ENCODE measurements at regions not wholly inside any gene's neighbourhood (a gene's known extent, or its start where the extent isn't known, plus 50 kb on each side); places are given as distances from the start of the nearest gene placed in this dataset.

DNA sequence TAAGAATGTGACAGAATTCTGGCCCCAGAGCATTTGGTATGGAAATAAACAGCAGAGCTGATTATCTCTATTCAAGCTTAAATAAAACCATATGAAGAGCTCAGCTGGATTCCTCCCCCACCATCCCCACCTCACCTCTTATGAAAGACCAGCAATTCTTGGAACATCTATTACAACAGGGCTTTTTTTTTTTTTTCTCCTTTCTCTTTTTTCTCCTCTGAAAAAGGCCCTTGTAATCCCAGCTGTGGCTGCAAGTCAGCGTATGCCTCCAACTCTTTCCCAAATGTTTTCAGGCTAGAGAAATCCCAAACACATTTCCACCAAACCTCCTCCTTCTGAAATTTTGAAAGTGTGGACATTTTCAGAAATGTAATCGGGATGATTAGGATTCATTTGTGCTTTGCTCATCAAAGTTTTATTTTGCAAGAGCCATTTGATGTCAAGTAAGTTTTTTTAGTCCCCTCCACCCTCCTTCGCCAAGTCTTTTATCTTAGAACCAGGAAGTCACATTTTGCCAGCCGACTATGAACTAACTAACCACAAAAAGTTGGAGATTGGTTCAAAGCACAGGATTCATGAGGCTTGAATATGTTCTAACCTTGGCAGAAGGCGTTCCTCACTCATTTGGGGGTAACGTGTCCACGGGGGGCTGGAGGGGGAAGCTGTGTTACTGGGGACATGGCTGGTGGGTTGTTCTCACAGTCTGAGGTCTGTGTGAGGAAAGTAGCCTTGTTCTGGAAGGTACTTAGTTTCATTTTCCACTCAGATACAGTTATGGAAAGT, 142.0 kb upstream of the PDZRN3 start:
- 33 to 37% methylated on average over 7 of the region's 7 CpGs for WGBS, 2 donors
- Histone ChIP-seq H3K27ac (ENCODE audit: low read depth in 1 of 2, low read length in 1 of 2) (peak overlapping the region in 1 of 2 donors; percentile 76), H3K27me3 (ENCODE audit: control insufficient read depth in 3 of 3, insufficient read depth in 3 of 3, low read length in 2 of 3) (no peaks in the 10 kb centered on the region), H3K4me3 (no peak overlapping the region), H3K9ac (ENCODE audit: insufficient read depth in 1 of 2, low read length in 2 of 2) (peak overlapping the region in 1 of 2 donors; percentile 85), H3K4me1 (ENCODE audit: control insufficient read depth in 5 of 5, insufficient read depth in 5 of 5, low read length in 5 of 5) (peaks cover 0 to 32% (median 14%) of the 10 kb centered on the region in 5 donors), H3K9me3 (ENCODE audit: control insufficient read depth in 4 of 4, insufficient read depth in 3 of 4, low read length in 3 of 4) (peaks cover 0 to 4% (median 0%) of the 10 kb centered on the region in 4 donors), H3K36me3 (ENCODE audit: control insufficient read depth in 4 of 4, insufficient read depth in 4 of 4, low read length in 4 of 4) (no peaks in the 10 kb centered on the region)
- TF ChIP-seq, protein P1, sequence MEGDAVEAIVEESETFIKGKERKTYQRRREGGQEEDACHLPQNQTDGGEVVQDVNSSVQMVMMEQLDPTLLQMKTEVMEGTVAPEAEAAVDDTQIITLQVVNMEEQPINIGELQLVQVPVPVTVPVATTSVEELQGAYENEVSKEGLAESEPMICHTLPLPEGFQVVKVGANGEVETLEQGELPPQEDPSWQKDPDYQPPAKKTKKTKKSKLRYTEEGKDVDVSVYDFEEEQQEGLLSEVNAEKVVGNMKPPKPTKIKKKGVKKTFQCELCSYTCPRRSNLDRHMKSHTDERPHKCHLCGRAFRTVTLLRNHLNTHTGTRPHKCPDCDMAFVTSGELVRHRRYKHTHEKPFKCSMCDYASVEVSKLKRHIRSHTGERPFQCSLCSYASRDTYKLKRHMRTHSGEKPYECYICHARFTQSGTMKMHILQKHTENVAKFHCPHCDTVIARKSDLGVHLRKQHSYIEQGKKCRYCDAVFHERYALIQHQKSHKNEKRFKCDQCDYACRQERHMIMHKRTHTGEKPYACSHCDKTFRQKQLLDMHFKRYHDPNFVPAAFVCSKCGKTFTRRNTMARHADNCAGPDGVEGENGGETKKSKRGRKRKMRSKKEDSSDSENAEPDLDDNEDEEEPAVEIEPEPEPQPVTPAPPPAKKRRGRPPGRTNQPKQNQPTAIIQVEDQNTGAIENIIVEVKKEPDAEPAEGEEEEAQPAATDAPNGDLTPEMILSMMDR (IDR thresholded peaks at IDR 0.05; ENCODE audit: control extremely low read depth, extremely low read depth) = no peak
- peak; percentile 46 to 88 (median 84) for DNase-seq
- peak; percentile 12 for ATAC-seq (ENCODE audit: insufficient read depth, low FRiP score)

DNA sequence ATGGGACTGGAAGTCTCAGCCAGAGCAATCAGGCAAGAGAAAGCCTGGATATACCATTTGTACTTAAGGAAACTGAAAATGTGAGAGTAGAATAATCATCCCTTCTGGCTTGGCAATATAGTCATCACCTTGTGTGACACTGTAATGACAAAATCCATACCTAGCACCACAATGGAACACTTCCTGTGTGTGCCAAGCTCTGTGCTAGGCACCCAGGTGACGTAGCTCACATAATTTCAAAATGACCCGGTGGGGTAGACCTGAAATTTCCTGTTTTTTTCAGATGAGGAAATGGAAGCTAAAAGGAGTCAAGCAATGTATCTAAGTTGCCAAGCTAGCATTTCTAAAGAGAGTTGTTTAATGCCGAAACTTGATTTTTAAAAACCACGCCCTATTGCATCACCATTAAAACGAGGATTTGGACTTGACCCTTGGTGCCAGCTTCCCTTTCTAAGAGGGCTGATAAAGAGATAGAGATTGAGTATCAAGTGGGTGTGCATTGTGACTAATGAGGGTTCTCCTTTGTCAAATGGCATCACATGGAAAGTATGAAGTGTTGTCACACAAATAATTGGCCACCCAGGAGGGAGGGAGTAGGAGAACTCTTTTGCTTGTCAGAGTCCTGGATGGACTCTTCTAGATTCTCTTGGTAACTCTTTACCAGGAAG, 141.3 kb upstream of the PDZRN3 start:
- no peaks in the 10 kb centered on the region for H3K36me3 ChIP-seq (ENCODE audit: control insufficient read depth in 4 of 4, insufficient read depth in 4 of 4, low read length in 4 of 4)
- H3K4me3 ChIP-seq = no peak overlapping the region
- TF ChIP-seq, protein P1 (IDR thresholded peaks at IDR 0.05; ENCODE audit: control extremely low read depth, extremely low read depth) = no peak
- H3K4me1 ChIP-seq (ENCODE audit: control insufficient read depth in 5 of 5, insufficient read depth in 5 of 5, low read length in 5 of 5) = peaks cover 0 to 32% (median 14%) of the 10 kb centered on the region in 5 donors
- DNase-seq (no peak), ATAC-seq (ENCODE audit: insufficient read depth, low FRiP score) (peak; percentile 40)
- no peak overlapping the region for H3K27ac ChIP-seq (ENCODE audit: low read depth in 1 of 2, low read length in 1 of 2)
- peaks cover 0 to 4% (median 0%) of the 10 kb centered on the region in 4 donors for H3K9me3 ChIP-seq (ENCODE audit: control insufficient read depth in 4 of 4, insufficient read depth in 3 of 4, low read length in 3 of 4)
- no peaks in the 10 kb centered on the region for H3K27me3 ChIP-seq (ENCODE audit: control insufficient read depth in 3 of 3, insufficient read depth in 3 of 3, low read length in 2 of 3)
- peak overlapping the region in 1 of 2 donors; percentile 34 for H3K9ac ChIP-seq (ENCODE audit: insufficient read depth in 1 of 2, low read length in 2 of 2)
- WGBS, 2 donors = 58 to 61% methylated on average over 5 of the region's 5 CpGs

DNA sequence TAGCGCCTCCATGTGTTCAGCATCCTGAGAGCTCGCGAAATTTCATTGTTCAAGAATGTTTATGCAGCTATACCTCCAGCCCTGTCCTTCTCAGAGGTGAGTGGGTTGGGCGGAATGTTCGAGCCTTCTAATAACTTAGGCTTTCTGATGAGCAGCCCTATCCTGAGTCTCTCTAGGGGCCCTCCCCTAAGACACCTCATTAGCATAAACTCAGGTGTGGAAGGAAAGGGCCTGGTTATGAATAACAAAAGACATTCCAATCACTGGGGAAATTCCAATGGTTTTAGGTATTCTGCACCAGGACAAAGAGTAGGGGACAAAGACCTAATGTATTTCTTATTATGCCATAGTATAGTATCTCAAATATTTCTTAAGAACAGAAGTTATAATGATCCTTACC, 138.1 kb upstream of the PDZRN3 start:
- TF ChIP-seq, protein P1 (IDR thresholded peaks at IDR 0.05; ENCODE audit: control extremely low read depth, extremely low read depth) = no peak
- no peak overlapping the region for H3K9ac ChIP-seq (ENCODE audit: insufficient read depth in 1 of 2, low read length in 2 of 2)
- no peaks in the 10 kb centered on the region for H3K36me3 ChIP-seq (ENCODE audit: control insufficient read depth in 4 of 4, insufficient read depth in 4 of 4, low read length in 4 of 4)
- H3K27me3 ChIP-seq (ENCODE audit: control insufficient read depth in 3 of 3, insufficient read depth in 3 of 3, low read length in 2 of 3) = no peaks in the 10 kb centered on the region
- H3K4me3 ChIP-seq = no peak overlapping the region
- H3K4me1 ChIP-seq (ENCODE audit: control insufficient read depth in 5 of 5, insufficient read depth in 5 of 5, low read length in 5 of 5) = peaks cover 0 to 30% (median 10%) of the 10 kb centered on the region in 5 donors
- no peak overlapping the region for H3K27ac ChIP-seq (ENCODE audit: low read depth in 1 of 2, low read length in 1 of 2)
- no peaks in the 10 kb centered on the region for H3K9me3 ChIP-seq (ENCODE audit: control insufficient read depth in 4 of 4, insufficient read depth in 3 of 4, low read length in 3 of 4)
- no peak for DNase-seq
- 89 to 92% methylated on average over 5 of the region's 5 CpGs for WGBS, 2 donors
- no peak for ATAC-seq (ENCODE audit: insufficient read depth, low FRiP score)

Data from lung (tissue), 11 donors.